ENCODE measurements at regions not wholly inside any gene's neighbourhood (a gene's known extent, or its start where the extent isn't known, plus 50 kb on each side); places are given as distances from the start of the nearest gene placed in this dataset.

DNA sequence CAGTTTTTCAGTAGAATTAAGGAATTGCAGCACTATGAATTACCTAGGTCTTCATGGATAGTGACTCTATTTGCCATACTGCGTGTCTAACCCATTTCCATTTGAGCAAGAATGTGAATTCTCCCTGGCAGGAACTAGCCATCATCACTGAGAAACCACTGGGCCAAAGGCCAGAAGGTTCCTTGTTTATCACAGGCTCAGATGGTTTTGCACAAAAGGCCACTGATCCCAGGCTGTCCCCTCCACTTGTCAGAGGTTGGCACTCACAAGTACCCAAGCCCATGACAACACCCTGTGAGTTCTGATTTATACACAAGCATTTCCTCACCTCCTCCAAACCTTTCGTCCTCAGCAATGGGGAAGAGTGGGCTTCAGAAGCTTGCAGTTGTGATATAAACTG, 131.8 kb downstream of the FOXB1 start:
- ATAC-seq = no peak
- TF ChIP-seq TOX (CRISPR knock-in tag; IDR thresholded peaks at IDR 0.05; ENCODE audit: borderline replicate concordance) = no peak
- no peak for TF ChIP-seq ZNF70 (CRISPR knock-in tag; IDR thresholded peaks at IDR 0.05)
- TF ChIP-seq ISL1 (CRISPR knock-in tag; IDR thresholded peaks at IDR 0.05) = no peak
- TF ChIP-seq, protein P1, sequence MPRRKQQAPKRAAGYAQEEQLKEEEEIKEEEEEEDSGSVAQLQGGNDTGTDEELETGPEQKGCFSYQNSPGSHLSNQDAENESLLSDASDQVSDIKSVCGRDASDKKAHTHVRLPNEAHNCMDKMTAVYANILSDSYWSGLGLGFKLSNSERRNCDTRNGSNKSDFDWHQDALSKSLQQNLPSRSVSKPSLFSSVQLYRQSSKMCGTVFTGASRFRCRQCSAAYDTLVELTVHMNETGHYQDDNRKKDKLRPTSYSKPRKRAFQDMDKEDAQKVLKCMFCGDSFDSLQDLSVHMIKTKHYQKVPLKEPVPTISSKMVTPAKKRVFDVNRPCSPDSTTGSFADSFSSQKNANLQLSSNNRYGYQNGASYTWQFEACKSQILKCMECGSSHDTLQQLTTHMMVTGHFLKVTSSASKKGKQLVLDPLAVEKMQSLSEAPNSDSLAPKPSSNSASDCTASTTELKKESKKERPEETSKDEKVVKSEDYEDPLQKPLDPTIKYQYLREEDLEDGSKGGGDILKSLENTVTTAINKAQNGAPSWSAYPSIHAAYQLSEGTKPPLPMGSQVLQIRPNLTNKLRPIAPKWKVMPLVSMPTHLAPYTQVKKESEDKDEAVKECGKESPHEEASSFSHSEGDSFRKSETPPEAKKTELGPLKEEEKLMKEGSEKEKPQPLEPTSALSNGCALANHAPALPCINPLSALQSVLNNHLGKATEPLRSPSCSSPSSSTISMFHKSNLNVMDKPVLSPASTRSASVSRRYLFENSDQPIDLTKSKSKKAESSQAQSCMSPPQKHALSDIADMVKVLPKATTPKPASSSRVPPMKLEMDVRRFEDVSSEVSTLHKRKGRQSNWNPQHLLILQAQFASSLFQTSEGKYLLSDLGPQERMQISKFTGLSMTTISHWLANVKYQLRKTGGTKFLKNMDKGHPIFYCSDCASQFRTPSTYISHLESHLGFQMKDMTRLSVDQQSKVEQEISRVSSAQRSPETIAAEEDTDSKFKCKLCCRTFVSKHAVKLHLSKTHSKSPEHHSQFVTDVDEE (CRISPR knock-in tag; IDR thresholded peaks at IDR 0.05) = no peak
- TF ChIP-seq, protein P2, sequence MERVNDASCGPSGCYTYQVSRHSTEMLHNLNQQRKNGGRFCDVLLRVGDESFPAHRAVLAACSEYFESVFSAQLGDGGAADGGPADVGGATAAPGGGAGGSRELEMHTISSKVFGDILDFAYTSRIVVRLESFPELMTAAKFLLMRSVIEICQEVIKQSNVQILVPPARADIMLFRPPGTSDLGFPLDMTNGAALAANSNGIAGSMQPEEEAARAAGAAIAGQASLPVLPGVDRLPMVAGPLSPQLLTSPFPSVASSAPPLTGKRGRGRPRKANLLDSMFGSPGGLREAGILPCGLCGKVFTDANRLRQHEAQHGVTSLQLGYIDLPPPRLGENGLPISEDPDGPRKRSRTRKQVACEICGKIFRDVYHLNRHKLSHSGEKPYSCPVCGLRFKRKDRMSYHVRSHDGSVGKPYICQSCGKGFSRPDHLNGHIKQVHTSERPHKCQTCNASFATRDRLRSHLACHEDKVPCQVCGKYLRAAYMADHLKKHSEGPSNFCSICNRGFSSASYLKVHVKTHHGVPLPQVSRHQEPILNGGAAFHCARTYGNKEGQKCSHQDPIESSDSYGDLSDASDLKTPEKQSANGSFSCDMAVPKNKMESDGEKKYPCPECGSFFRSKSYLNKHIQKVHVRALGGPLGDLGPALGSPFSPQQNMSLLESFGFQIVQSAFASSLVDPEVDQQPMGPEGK (CRISPR knock-in tag; IDR thresholded peaks at IDR 0.05; ENCODE audit: borderline replicate concordance) = no peak
- no peak for TF ChIP-seq RARB (CRISPR knock-in tag; IDR thresholded peaks at IDR 0.05)
- no peak for TF ChIP-seq ZC3H10 (CRISPR knock-in tag; IDR thresholded peaks at IDR 0.05)
- no peak for TF ChIP-seq PPARA (CRISPR knock-in tag; IDR thresholded peaks at IDR 0.05; ENCODE audit: borderline replicate concordance)
- TF ChIP-seq ZFP3 (CRISPR knock-in tag; IDR thresholded peaks at IDR 0.05) = no peak

GRCh38 chr15:60137711-60138396, 133.7 kb downstream of the FOXB1 start:
- no peak for TF ChIP-seq ZC3H10 (CRISPR knock-in tag; IDR thresholded peaks at IDR 0.05)
- TF ChIP-seq, protein P1 (CRISPR knock-in tag; IDR thresholded peaks at IDR 0.05) = no peak
- TF ChIP-seq ZNF565 (CRISPR knock-in tag; conservative IDR thresholded peaks at IDR 0.05; ENCODE audit: low read depth) = no peak
- no peak for TF ChIP-seq SNAI2 (CRISPR knock-in tag; IDR thresholded peaks at IDR 0.05)
- no peak for TF ChIP-seq ZFP30 (CRISPR knock-in tag; IDR thresholded peaks at IDR 0.05)
- TF ChIP-seq CSDC2 (CRISPR knock-in tag; IDR thresholded peaks at IDR 0.05) = no peak
- TF ChIP-seq ISL1 (CRISPR knock-in tag; IDR thresholded peaks at IDR 0.05) = no peak
- TF ChIP-seq ZFP3 (CRISPR knock-in tag; IDR thresholded peaks at IDR 0.05) = no peak
- TF ChIP-seq, protein P2 (CRISPR knock-in tag; IDR thresholded peaks at IDR 0.05; ENCODE audit: borderline replicate concordance) = no peak
- TF ChIP-seq ARNTL (CRISPR knock-in tag; IDR thresholded peaks at IDR 0.05; ENCODE audit: borderline replicate concordance, low read depth) = no peak
- no peak for ATAC-seq

DNA sequence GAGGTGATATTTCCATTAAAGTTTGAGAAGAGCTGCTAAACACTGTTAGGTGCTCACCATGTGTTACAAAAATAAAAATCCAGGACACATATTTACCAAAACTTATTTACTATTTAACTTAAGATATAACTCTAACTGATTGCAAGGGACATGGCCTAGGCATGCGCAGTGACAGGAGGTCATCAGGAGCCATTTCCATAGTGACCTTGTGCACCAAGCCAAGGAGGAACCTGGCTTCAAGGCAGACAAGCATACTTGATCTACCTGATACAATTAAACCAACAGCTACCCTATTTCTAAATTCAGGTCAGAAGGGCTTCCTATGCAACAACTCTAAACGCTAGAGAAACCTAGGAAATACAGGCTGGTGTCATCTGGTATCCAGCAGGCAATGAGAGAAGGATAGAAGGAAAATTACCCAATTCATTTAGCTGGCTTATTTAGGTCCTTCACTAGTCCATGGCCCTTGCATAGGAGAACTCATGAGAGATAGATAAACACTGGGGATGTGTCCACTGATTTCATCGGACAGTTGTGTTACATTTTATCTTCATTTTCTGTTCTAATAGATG, 134.4 kb downstream of the FOXB1 start:
- ATAC-seq = no peak
- TF ChIP-seq CSDC2 (CRISPR knock-in tag; IDR thresholded peaks at IDR 0.05) = no peak
- TF ChIP-seq TOX (CRISPR knock-in tag; IDR thresholded peaks at IDR 0.05; ENCODE audit: borderline replicate concordance) = no peak
- no peak for TF ChIP-seq ZC3H10 (CRISPR knock-in tag; IDR thresholded peaks at IDR 0.05)
- TF ChIP-seq ESRRG (CRISPR knock-in tag; IDR thresholded peaks at IDR 0.05) = no peak
- TF ChIP-seq, protein P3, sequence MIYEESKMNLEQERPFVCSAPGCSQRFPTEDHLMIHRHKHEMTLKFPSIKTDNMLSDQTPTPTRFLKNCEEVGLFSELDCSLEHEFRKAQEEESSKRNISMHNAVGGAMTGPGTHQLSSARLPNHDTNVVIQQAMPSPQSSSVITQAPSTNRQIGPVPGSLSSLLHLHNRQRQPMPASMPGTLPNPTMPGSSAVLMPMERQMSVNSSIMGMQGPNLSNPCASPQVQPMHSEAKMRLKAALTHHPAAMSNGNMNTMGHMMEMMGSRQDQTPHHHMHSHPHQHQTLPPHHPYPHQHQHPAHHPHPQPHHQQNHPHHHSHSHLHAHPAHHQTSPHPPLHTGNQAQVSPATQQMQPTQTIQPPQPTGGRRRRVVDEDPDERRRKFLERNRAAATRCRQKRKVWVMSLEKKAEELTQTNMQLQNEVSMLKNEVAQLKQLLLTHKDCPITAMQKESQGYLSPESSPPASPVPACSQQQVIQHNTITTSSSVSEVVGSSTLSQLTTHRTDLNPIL (CRISPR knock-in tag; IDR thresholded peaks at IDR 0.05; ENCODE audit: low read depth) = no peak
- TF ChIP-seq ZFP3 (CRISPR knock-in tag; IDR thresholded peaks at IDR 0.05) = no peak
- TF ChIP-seq, protein P1 (CRISPR knock-in tag; IDR thresholded peaks at IDR 0.05) = no peak
- TF ChIP-seq ZNF565 (CRISPR knock-in tag; conservative IDR thresholded peaks at IDR 0.05; ENCODE audit: low read depth) = no peak
- no peak for TF ChIP-seq ZNF8 (CRISPR knock-in tag; IDR thresholded peaks at IDR 0.05)
- TF ChIP-seq ZFP30 (CRISPR knock-in tag; IDR thresholded peaks at IDR 0.05) = no peak
- TF ChIP-seq TCF4 (CRISPR knock-in tag; IDR thresholded peaks at IDR 0.05; ENCODE audit: borderline replicate concordance) = no peak
- TF ChIP-seq, protein P2 (CRISPR knock-in tag; IDR thresholded peaks at IDR 0.05; ENCODE audit: borderline replicate concordance) = no peak
